B cell (primary cell): ENCODE measurements at regions not wholly inside any gene's neighbourhood (a gene's known extent, or its start where the extent isn't known, plus 50 kb on each side); places are given as distances from the start of the nearest gene placed in this dataset.

Experiments
- ATAC-seq: fragments of 200-7000 bp; cut with Tn5 transposase; one replicate; pipeline ENCODE4 v1.10.0; 2021; ENCODE audit warnings: low read depth, mild to moderate bottlenecking, moderate number of reproducible peaks, moderate library complexity
- CTCF ChIA-PET: fragments of 350-600 bp; sonication (Branson Sonifier 250); formaldehyde crosslinking; loops from one replicate; lab custom pipeline; 2021; ENCODE audit warnings: antibody characterized with exemption, inconsistent platforms; lab: Charles Lee
- POLR2A ChIA-PET: fragments of 350-600 bp; sonication (Branson Sonifier 250); formaldehyde crosslinking; loops from one replicate; lab custom pipeline; 2021; ENCODE audit warnings: antibody characterized with exemption; lab: Charles Lee
- DNase-seq: peaks from one replicate; pipeline ENCODE4 v3.0.0; 2013
- H2AFZ ChIP-seq: 2 replicates; pipeline ENCODE4 v1.6.1; 2012; ENCODE audit warnings: mild to moderate bottlenecking, low read depth, low read length; ENCODE audit not compliant: insufficient read depth, poor library complexity, severe bottlenecking
- H3K27ac ChIP-seq, 2 donors: 1 replicate in 1 of 2; 2 replicates in 1 of 2; pipeline ENCODE4 v1.5.1; 2012 to 2013; ENCODE audit warnings: low read length in 2 of 2, mild to moderate bottlenecking in 2 of 2, moderate library complexity in 1 of 2
- H3K27me3 ChIP-seq, 4 experiments: fragments of 200-600 bp in 1 of 4; sonication (generic) in 1 of 4; replicated peaks in 1 of 4; 1 replicate in 2 of 4; 2 replicates in 2 of 4; pipeline versions ENCODE4 v1.6.1 to v1.7.0; 2013 to 2016; ENCODE audit warnings: low read length in 3 of 4, mild to moderate bottlenecking in 2 of 4, mixed read lengths in 1 of 4, moderate library complexity in 1 of 4; ENCODE audit not compliant: insufficient read depth in 4 of 4, control insufficient read depth in 3 of 4; ENCODE audit errors: control extremely low read depth in 1 of 4
- H3K36me3 ChIP-seq, 2 experiments: replicated peaks in 1 of 2; 1 replicate in 1 of 2; 2 replicates in 1 of 2; pipeline versions ENCODE4 v1.6.1 to v1.7.1; 2013; ENCODE audit warnings: low read length in 1 of 2; ENCODE audit not compliant: insufficient read depth in 2 of 2, control insufficient read depth in 1 of 2; ENCODE audit errors: control extremely low read depth in 1 of 2, extremely low read depth in 1 of 2
- H3K4me1 ChIP-seq, 2 donors: fragments of 200-600 bp in 1 of 2; sonication (generic) in 1 of 2; 1 replicate in 1 of 2; 2 replicates in 1 of 2; pipeline versions ENCODE4 v1.5.1 to v1.6.1; 2013 to 2017; ENCODE audit warnings: low read length in 2 of 2; ENCODE audit not compliant: control insufficient read depth in 2 of 2, insufficient read depth in 2 of 2
- H3K4me2 ChIP-seq: replicated peaks from 2 replicates; pipeline ENCODE3; 2012; ENCODE audit warnings: mild to moderate bottlenecking, low read depth, low read length; ENCODE audit not compliant: poor library complexity, severe bottlenecking
- H3K4me3 ChIP-seq, 5 experiments: fragments of 200-600 bp in 1 of 5; sonication (generic) in 1 of 5; 1 replicate in 3 of 5; 2 replicates in 2 of 5; pipeline versions ENCODE4 v1.5.1 to v1.7.0; 2011 to 2016; ENCODE audit warnings: low read length in 4 of 5, mild to moderate bottlenecking in 4 of 5, low read depth in 2 of 5, control low read depth in 1 of 5, moderate library complexity in 1 of 5; ENCODE audit not compliant: insufficient read depth in 1 of 5; ENCODE audit errors: control extremely low read depth in 1 of 5, extremely low read depth in 1 of 5
- H3K79me2 ChIP-seq: fragments of 200-600 bp; sonication (generic); one replicate; pipeline ENCODE4 v1.6.0; 2016; ENCODE audit warnings: low read length; ENCODE audit not compliant: control insufficient read depth, insufficient read depth
- H3K9ac ChIP-seq: fragments of 200-600 bp; sonication (generic); 2 replicates; pipeline ENCODE4 v1.6.1; 2017; ENCODE audit warnings: mild to moderate bottlenecking, low read length, moderate library complexity
- H3K9me3 ChIP-seq, 3 donors: one replicate each; pipeline versions ENCODE4 v1.6.1 to v1.7.1; 2013; ENCODE audit warnings: low read length in 2 of 3; ENCODE audit not compliant: control insufficient read depth in 2 of 3, insufficient read depth in 1 of 3; ENCODE audit errors: control extremely low read depth in 1 of 3
- H4K20me1 ChIP-seq: 2 replicates; pipeline ENCODE4 v1.6.0; 2012; ENCODE audit warnings: mild to moderate bottlenecking, low read length; ENCODE audit not compliant: insufficient read depth, control insufficient read depth, poor library complexity, severe bottlenecking
- H3K27ac Mint-ChIP-seq: one replicate; pipeline ENCODE4 v1.8.0; 2021; ENCODE audit warnings: mixed read lengths
- H3K27me3 Mint-ChIP-seq: one replicate; pipeline ENCODE4 v1.8.0; 2021; ENCODE audit warnings: mixed read lengths
- H3K4me1 Mint-ChIP-seq: one replicate; pipeline ENCODE4 v1.8.0; 2021; ENCODE audit warnings: mixed read lengths
- H3K4me3 Mint-ChIP-seq: one replicate; pipeline ENCODE4 v1.8.0; 2021; ENCODE audit warnings: mixed read lengths
- H3K9me3 Mint-ChIP-seq: one replicate; pipeline ENCODE4 v1.8.0; 2022; ENCODE audit warnings: mixed read lengths; ENCODE audit not compliant: insufficient read depth
- CTCF ChIP-seq: fragments of 200-600 bp; IDR thresholded peaks from one replicate; pipeline ENCODE4 v1.8.0; 2022; ENCODE audit warnings: antibody characterized with exemption, mild to moderate bottlenecking
- EZH2 ChIP-seq: IDR thresholded peaks from 2 replicates; pipeline ENCODE4 v1.6.1; 2012; ENCODE audit warnings: borderline replicate concordance, low read depth, mild to moderate bottlenecking, moderate library complexity, low read length; ENCODE audit not compliant: insufficient read depth, poor library complexity, severe bottlenecking
- WGBS: methylation state at CpG from one replicate; pipeline ENCODE4 v1.1.5; 2013; ENCODE audit warnings: missing lambda C conversion rate; ENCODE audit not compliant: insufficient coverage; 5-methylcytosine and 5-hydroxymethylcytosine counted together
- intact Hi-C: fragments of 100-400 bp; cut with micrococcal nuclease; formaldehyde crosslinking; loops from one replicate; pipeline ENCODE4 v1.10.0; 2022

GRCh38 chr1:29532285-29532684 lies 296.0 kb downstream of the PTPRU start:
- Histone ChIP-seq H3K4me2 (no peak overlapping the region), H3K4me3 (no peak overlapping the region), H4K20me1 (no peaks in the 10 kb centered on the region), H3K27me3 (peaks cover 0 to 8% (median 0%) of the 10 kb centered on the region in 4 experiments), H3K36me3 (no peaks in the 10 kb centered on the region), H3K9ac (no peak overlapping the region), H3K4me1 (no peaks in the 10 kb centered on the region), H3K79me2 (no peaks in the 10 kb centered on the region), H2AFZ (no peak overlapping the region), H3K9me3 (peaks cover 6 to 24% (median 10%) of the 10 kb centered on the region in 3 donors), H3K27ac (no peak overlapping the region)
- 87% methylated on average over 6 of the region's 6 CpGs for WGBS
- H3K4me3 Mint-ChIP-seq, result no peak overlapping the region
- CTCF ChIA-PET, result no interaction called here
- H3K4me1 Mint-ChIP-seq, result no peaks in the 10 kb centered on the region
- POLR2A ChIA-PET, result no interaction called here
- DNase-seq, result no peak
- peaks cover 16% of the 10 kb centered on the region for H3K9me3 Mint-ChIP-seq
- no peak overlapping the region for H3K27ac Mint-ChIP-seq
- TF ChIP-seq CTCF (no peak), EZH2 (no peak)
- no peak for ATAC-seq
- H3K27me3 Mint-ChIP-seq, result peaks cover 3% of the 10 kb centered on the region
- intact Hi-C loops, result no loop called here

GRCh38 chr1:29531596-29531995 lies 295.3 kb downstream of the PTPRU start:
- DNase-seq (no peak), ATAC-seq (no peak)
- Histone ChIP-seq H4K20me1 (no peaks in the 10 kb centered on the region), H3K27ac (no peak overlapping the region), H2AFZ (no peak overlapping the region), H3K9me3 (peaks cover 6 to 24% (median 10%) of the 10 kb centered on the region in 3 donors), H3K4me3 (no peak overlapping the region), H3K36me3 (no peaks in the 10 kb centered on the region), H3K4me2 (no peak overlapping the region), H3K4me1 (no peaks in the 10 kb centered on the region), H3K27me3 (peaks cover 0 to 8% (median 0%) of the 10 kb centered on the region in 4 experiments), H3K79me2 (no peaks in the 10 kb centered on the region), H3K9ac (no peak overlapping the region)
- Mint-ChIP-seq H3K4me1 (no peaks in the 10 kb centered on the region), H3K4me3 (no peak overlapping the region), H3K9me3 (peaks cover 16% of the 10 kb centered on the region), H3K27ac (no peak overlapping the region), H3K27me3 (peaks cover 9% of the 10 kb centered on the region)
- ChIA-PET CTCF (no interaction called here), POLR2A (no interaction called here)
- intact Hi-C loops, result no loop called here
- WGBS, result 71% methylated on average over 1 of the region's 2 CpGs
- TF ChIP-seq CTCF (no peak), EZH2 (no peak)
